ENCODE measurements at regions not wholly inside any gene's neighbourhood (a gene's known extent, or its start where the extent isn't known, plus 50 kb on each side); places are given as distances from the start of the nearest gene placed in this dataset.
A peak's percentile ranks its signal among the peaks of the same experiment; 100 is the strongest.

GRCh38 chr1:96964761-96965160 is 243.2 kb downstream of the PTBP2 start:
- Histone ChIP-seq H3K27me3 (peaks cover 4% of the 10 kb centered on the region), H3K4me3 (no peak overlapping the region), H3K36me3 (no peaks in the 10 kb centered on the region), H3K27ac (no peak overlapping the region), H3K4me1 (no peaks in the 10 kb centered on the region), H3K9me3 (no peaks in the 10 kb centered on the region)
- no peak for DNase-seq
- TF ChIP-seq CTCF (IDR thresholded peaks at IDR 0.05): no peak
- ATAC-seq: no peak
- intact Hi-C loops (cut with DNase I): no loop called here

GRCh38 chr1:96966536-96967138 is 245.1 kb downstream of the PTBP2 start:
- peak; percentile 91 for ATAC-seq
- H3K27ac ChIP-seq: no peak overlapping the region
- H3K4me3 ChIP-seq: no peak overlapping the region
- H3K27me3 ChIP-seq: peaks cover 4% of the 10 kb centered on the region
- no peaks in the 10 kb centered on the region for H3K4me1 ChIP-seq
- intact Hi-C loops (cut with DNase I): no loop called here
- peak; percentile 97 for TF ChIP-seq CTCF (IDR thresholded peaks at IDR 0.05)
- no peaks in the 10 kb centered on the region for H3K9me3 ChIP-seq
- peak; percentile 68 for DNase-seq
- no peaks in the 10 kb centered on the region for H3K36me3 ChIP-seq

GRCh38 chr1:96967311-96967710 is 245.7 kb downstream of the PTBP2 start:
- DNase-seq: no peak
- intact Hi-C loops (cut with DNase I): no loop called here
- Histone ChIP-seq H3K27me3 (peaks cover 4% of the 10 kb centered on the region), H3K27ac (no peak overlapping the region), H3K36me3 (no peaks in the 10 kb centered on the region), H3K4me3 (no peak overlapping the region), H3K9me3 (no peaks in the 10 kb centered on the region), H3K4me1 (no peaks in the 10 kb centered on the region)
- ATAC-seq: no peak
- no peak for TF ChIP-seq CTCF (IDR thresholded peaks at IDR 0.05)

DNA sequence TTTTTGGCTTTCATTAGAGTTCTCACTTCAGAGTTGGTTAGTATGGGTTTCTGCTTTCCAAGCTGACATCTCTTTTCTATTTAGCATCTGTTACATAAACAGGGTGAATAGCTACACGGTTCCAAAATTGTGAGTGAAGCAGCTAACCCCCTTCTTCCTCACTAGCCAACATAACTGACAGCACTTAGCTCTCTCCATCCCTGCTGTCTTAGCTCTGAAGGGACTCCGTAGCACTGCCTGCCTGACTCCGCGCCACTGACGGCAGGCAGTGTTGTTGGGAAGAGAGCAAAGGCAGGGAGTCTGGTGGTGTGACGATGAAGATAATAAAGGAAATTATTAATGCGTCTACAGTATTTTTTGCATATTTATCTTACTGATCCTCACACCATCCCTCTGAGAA is 247.0 kb downstream of the PTBP2 start:
- no peaks in the 10 kb centered on the region for H3K4me1 ChIP-seq
- no peak overlapping the region for H3K27ac ChIP-seq
- no peak for TF ChIP-seq CTCF (IDR thresholded peaks at IDR 0.05)
- no peaks in the 10 kb centered on the region for H3K9me3 ChIP-seq
- intact Hi-C loops (cut with DNase I): no loop called here
- peaks cover 4% of the 10 kb centered on the region for H3K27me3 ChIP-seq
- no peaks in the 10 kb centered on the region for H3K36me3 ChIP-seq
- no peak overlapping the region for H3K4me3 ChIP-seq
- no peak for DNase-seq
- ATAC-seq: no peak

DNA sequence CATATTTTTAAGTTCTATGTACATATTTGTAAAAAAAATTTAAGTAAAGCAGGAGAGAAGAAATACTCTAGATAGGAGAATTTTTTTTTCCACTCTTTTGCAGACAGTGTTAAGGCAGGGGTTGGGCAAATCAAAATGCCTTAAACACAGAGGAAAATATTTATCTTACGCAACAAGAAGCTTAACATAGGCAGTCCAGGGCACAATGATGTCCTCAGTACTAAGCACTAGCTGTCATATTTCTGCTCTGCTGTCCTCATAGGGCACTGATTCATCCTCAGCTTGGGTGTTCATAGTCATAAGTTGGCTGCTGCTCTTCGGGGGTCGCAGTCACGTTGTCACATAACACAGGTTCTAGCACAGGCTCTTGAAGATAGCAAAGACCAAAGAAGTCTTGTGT is 247.4 kb downstream of the PTBP2 start:
- DNase-seq (no peak), ATAC-seq (no peak)
- Histone ChIP-seq H3K27me3 (peaks cover 4% of the 10 kb centered on the region), H3K4me1 (no peaks in the 10 kb centered on the region), H3K9me3 (no peaks in the 10 kb centered on the region), H3K4me3 (no peak overlapping the region), H3K27ac (no peak overlapping the region), H3K36me3 (no peaks in the 10 kb centered on the region)
- intact Hi-C loops (cut with DNase I): no loop called here
- no peak for TF ChIP-seq CTCF (IDR thresholded peaks at IDR 0.05)

GRCh38 chr1:96969656-96970163 is 248.1 kb downstream of the PTBP2 start:
- DNase-seq (no peak), ATAC-seq (no peak)
- Histone ChIP-seq H3K27ac (no peak overlapping the region), H3K9me3 (no peaks in the 10 kb centered on the region), H3K4me1 (no peaks in the 10 kb centered on the region), H3K27me3 (peaks cover 4% of the 10 kb centered on the region), H3K36me3 (no peaks in the 10 kb centered on the region), H3K4me3 (no peak overlapping the region)
- intact Hi-C loops (cut with DNase I): no loop called here
- no peak for TF ChIP-seq CTCF (IDR thresholded peaks at IDR 0.05)

All from upper lobe of right lung (tissue), 1 donor.